Large intestine (tissue), 3 donors: ENCODE measurements at regions not wholly inside any gene's neighbourhood (a gene's known extent, or its start where the extent isn't known, plus 50 kb on each side); places are given as distances from the start of the nearest gene placed in this dataset.
"Not testable (repeated sequence)": the region's sequence is repeated elsewhere in the genome, so short reads cannot be mapped to it uniquely, and the experiment has no call there.

Experiments used
- DNase-seq, 2 donors: peaks; one replicate each; pipeline versions ENCODE4 v3.0.0 to v3.0.0-alpha.2; 2013
- H3K27ac ChIP-seq: one replicate; pipeline ENCODE4 v1.5.1; 2013; ENCODE audit warnings: low read length
- H3K27me3 ChIP-seq: 2 replicates; pipeline ENCODE4 v1.6.1; 2013; ENCODE audit warnings: low read length; ENCODE audit not compliant: control insufficient read depth, insufficient read depth
- H3K36me3 ChIP-seq: 2 replicates; pipeline ENCODE4 v1.6.1; 2013; ENCODE audit warnings: low read length; ENCODE audit not compliant: control insufficient read depth, insufficient read depth
- H3K4me1 ChIP-seq: one replicate; pipeline ENCODE4 v1.6.1; 2013; ENCODE audit warnings: low read length; ENCODE audit not compliant: control insufficient read depth, insufficient read depth
- H3K4me3 ChIP-seq: one replicate; pipeline ENCODE4 v1.5.1; 2013; ENCODE audit warnings: low read length
- H3K9me3 ChIP-seq: one replicate; pipeline ENCODE4 v1.6.1; 2013; ENCODE audit warnings: mild to moderate bottlenecking, low read depth, low read length, moderate library complexity; ENCODE audit not compliant: control insufficient read depth
- WGBS: methylation state at CpG from one replicate; pipeline ENCODE4 v1.1.5; 2013; ENCODE audit warnings: low lambda C conversion rate; ENCODE audit not compliant: insufficient coverage; 5-methylcytosine and 5-hydroxymethylcytosine counted together

- no peak overlapping the region for H3K27ac ChIP-seq
- H3K4me1 ChIP-seq: no peaks in the 10 kb centered on the region
- H3K27me3 ChIP-seq: no peaks in the 10 kb centered on the region
- WGBS: no CpG with 5 or more reads among the region's 3 CpGs
- no peaks in the 10 kb centered on the region for H3K36me3 ChIP-seq
- no peaks in the 10 kb centered on the region for H3K9me3 ChIP-seq
- no peak overlapping the region for H3K4me3 ChIP-seq
- DNase-seq: no peak
These were observed 266.8 kb downstream of the INHBA start for GRCh38 chr7:41436139-41436538.

- WGBS: no CpG with 5 or more reads among the region's 9 CpGs
- not testable (repeated sequence) for H3K4me3 ChIP-seq, H3K36me3 ChIP-seq, H3K9me3 ChIP-seq, H3K27ac ChIP-seq, DNase-seq, H3K4me1 ChIP-seq, H3K27me3 ChIP-seq
These were observed 267.9 kb downstream of the INHBA start for GRCh38 chr7:41435020-41435419.

- H3K9me3 ChIP-seq: no peaks in the 10 kb centered on the region
- 94% methylated on average over 3 of the region's 3 CpGs for WGBS
- no peaks in the 10 kb centered on the region for H3K36me3 ChIP-seq
- DNase-seq: no peak
- no peaks in the 10 kb centered on the region for H3K4me1 ChIP-seq
- no peak overlapping the region for H3K4me3 ChIP-seq
- H3K27me3 ChIP-seq: no peaks in the 10 kb centered on the region
- no peak overlapping the region for H3K27ac ChIP-seq
These were observed 271.2 kb downstream of the INHBA start for GRCh38 chr7:41431671-41432070.

GRCh38 chr7:41428381-41428780 lies 274.5 kb downstream of the INHBA start:
- Histone ChIP-seq H3K4me1 (no peaks in the 10 kb centered on the region), H3K9me3 (no peaks in the 10 kb centered on the region), H3K27ac (no peak overlapping the region), H3K4me3 (no peak overlapping the region), H3K36me3 (no peaks in the 10 kb centered on the region), H3K27me3 (no peaks in the 10 kb centered on the region)
- WGBS: 92% methylated on average over 2 of the region's 4 CpGs
- no peak for DNase-seq

DNA sequence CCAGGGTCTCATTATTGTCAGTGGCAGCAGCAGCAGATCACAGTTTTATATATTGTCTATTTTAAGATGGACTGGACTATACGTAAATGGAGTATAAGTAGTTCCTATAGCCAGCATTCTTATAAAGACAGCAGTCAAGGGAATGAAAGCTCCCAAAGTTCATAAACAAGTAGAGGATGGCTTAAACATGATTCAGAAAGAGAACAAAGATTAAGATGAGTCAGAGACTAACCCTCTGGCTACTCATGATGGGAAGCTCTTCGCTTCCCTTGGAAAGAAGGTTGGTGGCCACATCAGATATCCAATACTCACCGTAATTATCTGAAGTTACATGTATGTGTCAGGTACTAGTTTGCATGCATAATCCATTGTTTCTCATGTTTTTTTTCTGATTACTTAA lies 277.0 kb downstream of the INHBA start:
- Histone ChIP-seq H3K9me3 (no peaks in the 10 kb centered on the region), H3K4me1 (no peaks in the 10 kb centered on the region), H3K27me3 (no peaks in the 10 kb centered on the region), H3K4me3 (no peak overlapping the region), H3K36me3 (no peaks in the 10 kb centered on the region), H3K27ac (no peak overlapping the region)
- WGBS: 86% methylated on average over 2 of the region's 3 CpGs
- DNase-seq: no peak

GRCh38 chr7:41421056-41421455 lies 281.8 kb downstream of the INHBA start:
- DNase-seq: no peak
- no peaks in the 10 kb centered on the region for H3K27me3 ChIP-seq
- no peaks in the 10 kb centered on the region for H3K9me3 ChIP-seq
- WGBS: no CpG with 5 or more reads among the region's 3 CpGs
- H3K27ac ChIP-seq: no peak overlapping the region
- H3K4me1 ChIP-seq: no peaks in the 10 kb centered on the region
- H3K4me3 ChIP-seq: no peak overlapping the region
- no peaks in the 10 kb centered on the region for H3K36me3 ChIP-seq

DNA sequence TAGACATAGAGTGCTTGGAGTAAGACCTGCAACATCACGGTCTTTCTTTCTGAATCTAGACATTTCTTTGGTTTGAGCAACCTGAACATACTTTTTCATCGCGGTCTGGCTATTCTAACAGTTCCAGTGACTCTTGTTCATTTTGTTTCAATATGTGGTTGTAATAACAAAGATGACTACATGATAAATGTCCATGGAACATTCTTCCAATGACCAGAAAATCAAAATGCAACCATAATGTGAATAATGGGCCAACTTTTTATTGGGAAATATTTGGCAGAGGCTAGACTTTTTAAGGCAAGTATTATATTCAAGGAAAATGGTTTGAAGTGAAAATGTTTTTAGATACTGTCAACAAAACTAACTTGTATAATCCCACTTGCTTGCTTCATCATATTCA lies 282.5 kb downstream of the INHBA start:
- Histone ChIP-seq H3K36me3 (no peaks in the 10 kb centered on the region), H3K27me3 (no peaks in the 10 kb centered on the region), H3K4me1 (no peaks in the 10 kb centered on the region), H3K4me3 (no peak overlapping the region), H3K9me3 (no peaks in the 10 kb centered on the region), H3K27ac (no peak overlapping the region)
- 100% methylated on average over 3 of the region's 3 CpGs for WGBS
- DNase-seq: no peak

DNA sequence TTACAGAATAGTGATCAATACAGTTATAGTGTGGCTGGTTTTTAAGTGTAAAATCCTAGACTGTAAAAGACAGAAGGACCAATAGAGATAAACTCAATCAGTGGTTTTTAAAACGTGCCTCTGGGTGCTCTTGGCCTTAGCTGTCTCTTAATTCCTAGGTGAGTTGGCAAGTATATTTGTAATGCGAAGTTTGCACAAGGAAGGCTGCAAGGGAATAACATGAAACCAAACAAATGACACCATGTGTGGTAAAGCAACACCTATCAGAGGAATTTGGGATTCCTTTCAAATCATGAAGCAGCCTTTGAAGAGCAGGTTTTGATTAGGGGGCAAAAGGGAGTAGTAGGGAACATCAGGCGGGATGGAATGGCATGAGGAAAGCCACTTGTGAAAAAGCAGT lies 284.6 kb downstream of the INHBA start:
- Histone ChIP-seq H3K9me3 (no peaks in the 10 kb centered on the region), H3K36me3 (no peaks in the 10 kb centered on the region), H3K4me3 (no peak overlapping the region), H3K27me3 (no peaks in the 10 kb centered on the region), H3K27ac (no peak overlapping the region), H3K4me1 (no peaks in the 10 kb centered on the region)
- WGBS: 43% methylated on average over 2 of the region's 3 CpGs
- no peak for DNase-seq

DNA sequence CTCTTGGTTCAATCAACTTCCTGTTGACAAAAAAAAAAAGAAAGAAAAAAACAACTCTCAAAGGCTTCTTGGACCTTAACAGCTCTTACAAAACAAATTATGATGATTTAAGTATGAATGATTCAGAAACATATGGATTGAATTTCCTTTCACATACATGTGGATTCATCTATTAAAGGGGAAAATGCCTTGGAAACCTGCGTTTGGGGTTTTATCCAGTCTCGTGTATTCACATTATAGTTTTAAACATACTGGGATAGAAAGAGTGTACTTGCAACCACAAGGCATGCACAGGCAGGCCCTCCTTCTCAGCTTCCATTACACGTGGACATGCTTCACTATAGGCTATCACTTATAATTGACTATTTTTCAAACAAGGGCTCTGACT lies 286.7 kb downstream of the INHBA start:
- Histone ChIP-seq H3K4me1 (no peaks in the 10 kb centered on the region), H3K9me3 (no peaks in the 10 kb centered on the region), H3K27me3 (no peaks in the 10 kb centered on the region), H3K36me3 (no peaks in the 10 kb centered on the region), H3K4me3 (no peak overlapping the region), H3K27ac (no peak overlapping the region)
- WGBS: no CpG with 5 or more reads among the region's 3 CpGs
- no peak for DNase-seq

DNA sequence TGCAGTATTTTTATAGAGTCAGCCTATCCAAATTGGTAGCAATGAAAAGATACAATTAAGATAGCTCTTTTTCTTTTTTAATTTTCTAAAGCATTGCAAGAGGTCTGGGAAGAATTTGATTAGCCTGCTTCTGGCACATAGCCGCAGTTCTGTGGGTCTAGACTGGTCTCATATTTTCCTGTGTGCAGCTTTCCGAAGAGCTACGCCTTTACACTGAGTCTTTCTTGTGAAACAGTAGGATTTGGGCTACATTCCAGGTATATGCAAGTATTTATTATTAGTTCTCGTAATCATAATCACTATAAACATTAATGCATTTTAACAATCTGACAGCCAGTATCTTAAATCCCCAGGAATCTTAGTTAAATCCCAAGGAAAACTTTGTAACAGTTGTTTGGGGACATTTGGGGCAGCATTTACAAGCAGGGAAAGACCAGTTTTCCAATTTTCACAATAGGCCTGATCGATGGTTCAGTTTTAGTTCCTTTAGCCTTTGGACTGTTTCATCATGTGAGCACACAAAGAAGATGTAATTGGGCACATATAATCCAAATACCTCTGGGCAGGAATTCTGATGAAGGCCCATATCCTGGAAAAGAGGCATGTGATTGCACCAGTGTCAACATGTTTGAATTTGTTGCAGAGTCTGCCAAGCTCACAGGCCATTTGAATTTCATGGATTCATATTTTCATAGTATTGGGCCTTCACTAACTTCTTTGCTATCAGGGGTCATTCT lies 287.3 kb downstream of the INHBA start:
- WGBS: no CpG with 5 or more reads among the region's 5 CpGs
- DNase-seq: no peak
- no peak overlapping the region for H3K4me3 ChIP-seq
- H3K27me3 ChIP-seq: no peaks in the 10 kb centered on the region
- no peaks in the 10 kb centered on the region for H3K36me3 ChIP-seq
- no peaks in the 10 kb centered on the region for H3K4me1 ChIP-seq
- H3K9me3 ChIP-seq: no peaks in the 10 kb centered on the region
- no peak overlapping the region for H3K27ac ChIP-seq

GRCh38 chr7:41415051-41415450 lies 287.8 kb downstream of the INHBA start:
- 75% methylated on average over 1 of the region's 4 CpGs for WGBS
- H3K9me3 ChIP-seq: no peaks in the 10 kb centered on the region
- no peaks in the 10 kb centered on the region for H3K4me1 ChIP-seq
- H3K4me3 ChIP-seq: no peak overlapping the region
- no peak for DNase-seq
- H3K36me3 ChIP-seq: no peaks in the 10 kb centered on the region
- H3K27ac ChIP-seq: no peak overlapping the region
- no peaks in the 10 kb centered on the region for H3K27me3 ChIP-seq
